Fibroblast of the aortic adventitia (primary cell): ENCODE measurements at regions not wholly inside any gene's neighbourhood (a gene's known extent, or its start where the extent isn't known, plus 50 kb on each side); places are given as distances from the start of the nearest gene placed in this dataset.
"Not testable (repeated sequence)": the region's sequence is repeated elsewhere in the genome, so short reads cannot be mapped to it uniquely, and the experiment has no call there.

Experiments used
- DNase-seq: peaks from one replicate; pipeline ENCODE4 v3.0.0-alpha.2; 2010; ENCODE audit warnings: low read depth
- H3K4me3 ChIP-seq: 2 replicates; pipeline ENCODE4 v1.5.1; 2011; ENCODE audit warnings: low read depth, mild to moderate bottlenecking, control low read depth, low read length, moderate library complexity
- CTCF ChIP-seq: IDR thresholded peaks from 2 replicates; pipeline ENCODE4 v1.5.1; 2011; ENCODE audit warnings: mild to moderate bottlenecking, low read length, control low read depth, inconsistent platforms; ENCODE audit not compliant: insufficient read depth

DNA sequence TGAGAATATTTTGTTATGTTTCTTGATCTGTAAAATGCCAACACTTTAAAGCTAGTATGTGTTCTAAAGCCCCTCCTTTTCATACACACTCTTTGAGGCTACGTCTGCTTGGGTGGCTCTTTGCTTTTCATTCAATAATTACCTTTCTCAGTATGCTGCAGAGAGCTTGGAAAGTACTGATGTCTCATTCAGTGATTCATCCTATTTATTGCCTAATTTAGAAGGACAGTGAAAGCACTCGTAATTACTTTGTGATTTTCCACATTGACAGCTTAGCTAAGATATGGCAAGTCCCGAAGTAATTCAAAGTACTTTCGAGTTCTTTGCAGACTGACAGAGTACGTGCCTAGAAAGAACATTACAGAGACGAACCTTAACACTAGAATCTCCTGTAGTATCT, 57.2 kb downstream of the BMP15 start:
- H3K4me3 ChIP-seq, result no peak overlapping the region
- TF ChIP-seq CTCF, result no peak
- no peak for DNase-seq

GRCh38 chrX:50968871-50969635, 58.5 kb downstream of the BMP15 start:
- not testable (repeated sequence) for H3K4me3 ChIP-seq, DNase-seq

DNA sequence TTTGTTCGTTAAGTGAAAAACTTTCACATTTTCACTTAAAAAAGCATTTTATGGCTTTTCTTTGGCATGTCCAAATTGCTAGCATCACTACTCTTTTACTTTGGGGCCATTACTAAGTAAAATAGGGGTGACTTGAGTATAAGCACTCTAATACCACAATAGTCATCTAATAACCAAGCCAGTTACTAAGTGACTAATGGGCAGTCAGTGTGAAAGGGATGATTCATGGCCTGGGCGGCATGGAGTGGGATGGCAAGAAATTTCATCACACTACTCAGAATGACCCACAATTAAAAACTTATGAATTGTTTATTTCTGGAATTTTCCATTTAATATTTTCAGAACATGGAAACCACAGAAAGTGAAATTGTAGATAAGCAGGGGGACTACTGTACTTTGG, 60.9 kb downstream of the BMP15 start:
- DNase-seq, result peak; percentile 2
- no peak overlapping the region for H3K4me3 ChIP-seq
- no peak for TF ChIP-seq CTCF

DNA sequence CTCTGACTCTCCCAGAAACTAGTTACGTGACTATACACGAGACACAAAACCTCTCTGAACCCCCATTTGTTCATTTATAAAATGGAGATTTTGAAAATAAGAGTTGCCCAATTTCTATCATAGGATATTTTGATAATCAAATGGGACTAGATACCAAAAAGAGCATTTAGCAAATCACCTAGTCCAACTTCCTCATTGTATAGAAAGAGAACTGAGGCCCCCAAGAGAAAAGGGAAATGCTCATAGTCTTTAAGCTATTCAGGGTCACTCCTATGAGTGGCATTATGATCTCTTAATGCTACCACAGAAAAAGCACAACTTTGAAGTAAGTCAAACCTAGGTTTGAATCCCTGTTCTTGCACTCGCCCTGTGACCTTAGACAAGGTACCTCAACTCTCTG, 62.7 kb downstream of the BMP15 start:
- no peak overlapping the region for H3K4me3 ChIP-seq
- no peak for DNase-seq
- TF ChIP-seq CTCF, result no peak

GRCh38 chrX:50978920-50979682, 68.6 kb downstream of the BMP15 start:
- no peak overlapping the region for H3K4me3 ChIP-seq
- TF ChIP-seq CTCF, result no peak
- no peak for DNase-seq

DNA sequence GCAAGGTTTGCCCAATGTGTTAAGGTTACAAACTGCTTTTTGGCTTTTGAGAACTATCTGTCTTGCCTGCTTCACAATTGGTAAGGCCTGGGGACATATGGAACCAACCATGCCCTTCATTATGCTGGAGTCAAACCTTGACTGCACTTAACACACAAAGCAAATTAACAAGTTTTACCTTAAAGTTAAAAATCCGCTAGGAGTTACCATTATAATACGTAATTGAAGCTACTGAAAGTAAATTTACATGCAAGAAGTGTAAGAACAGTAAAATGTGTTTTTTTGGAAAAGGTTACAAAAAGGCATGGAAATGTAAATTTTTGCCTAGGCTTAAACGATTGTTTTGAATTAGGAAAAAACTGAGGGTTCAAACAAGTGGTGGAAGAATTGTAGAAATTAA, 69.7 kb downstream of the BMP15 start:
- H3K4me3 ChIP-seq, result no peak overlapping the region
- DNase-seq, result no peak
- no peak for TF ChIP-seq CTCF

- H3K4me3 ChIP-seq, result no peak overlapping the region
- TF ChIP-seq CTCF, result peak; percentile 67
- peak; percentile 41 for DNase-seq
These were observed 78.1 kb downstream of the BMP15 start for GRCh38 chrX:50988649-50989048.
